ENCODE measurements at regions not wholly inside any gene's neighbourhood (a gene's known extent, or its start where the extent isn't known, plus 50 kb on each side); places are given as distances from the start of the nearest gene placed in this dataset.

DNA sequence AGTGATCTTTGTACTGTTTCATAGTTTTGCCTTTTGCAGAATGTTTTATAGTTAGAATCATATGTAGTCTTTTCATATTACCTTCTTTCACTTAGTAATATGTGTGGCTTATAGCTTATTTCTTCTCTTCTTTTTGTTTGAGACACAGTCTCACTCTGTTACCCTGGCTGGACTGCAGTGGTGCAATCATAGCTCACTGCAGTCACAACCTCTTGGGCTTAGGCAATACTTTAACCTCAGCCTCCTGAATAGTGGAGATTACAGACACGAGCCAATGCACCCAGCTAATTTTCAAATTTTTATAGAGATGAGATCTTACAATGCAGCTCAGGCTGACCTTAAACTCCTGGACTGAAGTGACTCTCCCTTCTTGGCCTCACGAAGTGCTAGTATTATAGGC, 435.4 kb upstream of the HSFY2 start:
- TF ChIP-seq, protein P1, sequence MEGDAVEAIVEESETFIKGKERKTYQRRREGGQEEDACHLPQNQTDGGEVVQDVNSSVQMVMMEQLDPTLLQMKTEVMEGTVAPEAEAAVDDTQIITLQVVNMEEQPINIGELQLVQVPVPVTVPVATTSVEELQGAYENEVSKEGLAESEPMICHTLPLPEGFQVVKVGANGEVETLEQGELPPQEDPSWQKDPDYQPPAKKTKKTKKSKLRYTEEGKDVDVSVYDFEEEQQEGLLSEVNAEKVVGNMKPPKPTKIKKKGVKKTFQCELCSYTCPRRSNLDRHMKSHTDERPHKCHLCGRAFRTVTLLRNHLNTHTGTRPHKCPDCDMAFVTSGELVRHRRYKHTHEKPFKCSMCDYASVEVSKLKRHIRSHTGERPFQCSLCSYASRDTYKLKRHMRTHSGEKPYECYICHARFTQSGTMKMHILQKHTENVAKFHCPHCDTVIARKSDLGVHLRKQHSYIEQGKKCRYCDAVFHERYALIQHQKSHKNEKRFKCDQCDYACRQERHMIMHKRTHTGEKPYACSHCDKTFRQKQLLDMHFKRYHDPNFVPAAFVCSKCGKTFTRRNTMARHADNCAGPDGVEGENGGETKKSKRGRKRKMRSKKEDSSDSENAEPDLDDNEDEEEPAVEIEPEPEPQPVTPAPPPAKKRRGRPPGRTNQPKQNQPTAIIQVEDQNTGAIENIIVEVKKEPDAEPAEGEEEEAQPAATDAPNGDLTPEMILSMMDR (IDR thresholded peaks at IDR 0.05): no peak
- TF ChIP-seq POLR2AphosphoS5 (IDR thresholded peaks at IDR 0.05): no peak
